RWPE2 (cell line): ENCODE measurements at regions not wholly inside any gene's neighbourhood (a gene's known extent, or its start where the extent isn't known, plus 50 kb on each side); places are given as distances from the start of the nearest gene placed in this dataset.

ENCODE experiments used
- ATAC-seq: fragments of 200-7000 bp; cut with Tn5 transposase; 3 replicates; pipeline ENCODE4 v1.9.1; 2021; ENCODE audit warnings: low read depth
- DNase-seq: peaks from one replicate; pipeline ENCODE4 v3.0.0-alpha.2; 2020; ENCODE audit warnings: low spot score
- H3K27ac ChIP-seq: fragments of 450-650 bp; 2 replicates; pipeline ENCODE4 v1.5.1; 2017; ENCODE audit warnings: mild to moderate bottlenecking; ENCODE audit not compliant: poor library complexity, severe bottlenecking
- H3K27me3 ChIP-seq: fragments of 250-450 bp; sonication (Bioruptor Pico); 2 replicates; pipeline ENCODE4 v1.5.1; 2021; ENCODE audit warnings: mild to moderate bottlenecking, moderate library complexity; ENCODE audit not compliant: insufficient read depth, poor library complexity, severe bottlenecking
- H3K36me3 ChIP-seq: fragments of 250-450 bp; sonication (Bioruptor Pico); 2 replicates; pipeline ENCODE4 v1.5.1; 2020; ENCODE audit warnings: low read depth, mild to moderate bottlenecking, moderate library complexity
- H3K4me1 ChIP-seq: fragments of 250-450 bp; sonication (Bioruptor Pico); 2 replicates; pipeline ENCODE4 v1.5.1; 2021; ENCODE audit warnings: mild to moderate bottlenecking, moderate library complexity; ENCODE audit not compliant: insufficient read depth, poor library complexity, severe bottlenecking
- H3K4me3 ChIP-seq: fragments of 250-450 bp; sonication (Bioruptor Pico); 2 replicates; pipeline ENCODE4 v1.5.1; 2021; ENCODE audit warnings: mild to moderate bottlenecking, moderate library complexity; ENCODE audit not compliant: severe bottlenecking
- H3K9me3 ChIP-seq: fragments of 250-450 bp; sonication (Bioruptor Pico); 2 replicates; pipeline ENCODE4 v1.5.1; 2021; ENCODE audit warnings: mild to moderate bottlenecking, moderate library complexity; ENCODE audit not compliant: severe bottlenecking
- TF ChIP-seq, protein P1 (sequence below): fragments of 450-650 bp; IDR thresholded peaks from one replicate; pipeline ENCODE4 v1.5.1; 2017; ENCODE audit warnings: mild to moderate bottlenecking, moderate library complexity; ENCODE audit not compliant: poor library complexity, severe bottlenecking

- Histone ChIP-seq H3K36me3 (no peaks in the 10 kb centered on the region), H3K27me3 (no peaks in the 10 kb centered on the region), H3K9me3 (no peaks in the 10 kb centered on the region), H3K4me1 (no peaks in the 10 kb centered on the region), H3K4me3 (no peak overlapping the region), H3K27ac (no peak overlapping the region)
- TF ChIP-seq, protein P1, sequence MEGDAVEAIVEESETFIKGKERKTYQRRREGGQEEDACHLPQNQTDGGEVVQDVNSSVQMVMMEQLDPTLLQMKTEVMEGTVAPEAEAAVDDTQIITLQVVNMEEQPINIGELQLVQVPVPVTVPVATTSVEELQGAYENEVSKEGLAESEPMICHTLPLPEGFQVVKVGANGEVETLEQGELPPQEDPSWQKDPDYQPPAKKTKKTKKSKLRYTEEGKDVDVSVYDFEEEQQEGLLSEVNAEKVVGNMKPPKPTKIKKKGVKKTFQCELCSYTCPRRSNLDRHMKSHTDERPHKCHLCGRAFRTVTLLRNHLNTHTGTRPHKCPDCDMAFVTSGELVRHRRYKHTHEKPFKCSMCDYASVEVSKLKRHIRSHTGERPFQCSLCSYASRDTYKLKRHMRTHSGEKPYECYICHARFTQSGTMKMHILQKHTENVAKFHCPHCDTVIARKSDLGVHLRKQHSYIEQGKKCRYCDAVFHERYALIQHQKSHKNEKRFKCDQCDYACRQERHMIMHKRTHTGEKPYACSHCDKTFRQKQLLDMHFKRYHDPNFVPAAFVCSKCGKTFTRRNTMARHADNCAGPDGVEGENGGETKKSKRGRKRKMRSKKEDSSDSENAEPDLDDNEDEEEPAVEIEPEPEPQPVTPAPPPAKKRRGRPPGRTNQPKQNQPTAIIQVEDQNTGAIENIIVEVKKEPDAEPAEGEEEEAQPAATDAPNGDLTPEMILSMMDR = no peak
- DNase-seq (no peak), ATAC-seq (no peak)
These were observed 364.4 kb upstream of the CYRIA start for GRCh38 chr2:17030047-17030446.

GRCh38 chr2:17012297-17012696 is 346.7 kb upstream of the CYRIA start:
- ATAC-seq (no peak), DNase-seq (no peak)
- Histone ChIP-seq H3K4me1 (no peaks in the 10 kb centered on the region), H3K27ac (no peak overlapping the region), H3K36me3 (no peaks in the 10 kb centered on the region), H3K9me3 (no peaks in the 10 kb centered on the region), H3K4me3 (no peak overlapping the region), H3K27me3 (no peaks in the 10 kb centered on the region)
- TF ChIP-seq, protein P1 = no peak

- H3K4me3 ChIP-seq = no peak overlapping the region
- no peaks in the 10 kb centered on the region for H3K4me1 ChIP-seq
- ATAC-seq (no peak), DNase-seq (no peak)
- no peak overlapping the region for H3K27ac ChIP-seq
- TF ChIP-seq, protein P1 = no peak
- no peaks in the 10 kb centered on the region for H3K9me3 ChIP-seq
- H3K27me3 ChIP-seq = no peaks in the 10 kb centered on the region
- no peaks in the 10 kb centered on the region for H3K36me3 ChIP-seq
These were observed 344.5 kb upstream of the CYRIA start for GRCh38 chr2:17010104-17010503.

DNA sequence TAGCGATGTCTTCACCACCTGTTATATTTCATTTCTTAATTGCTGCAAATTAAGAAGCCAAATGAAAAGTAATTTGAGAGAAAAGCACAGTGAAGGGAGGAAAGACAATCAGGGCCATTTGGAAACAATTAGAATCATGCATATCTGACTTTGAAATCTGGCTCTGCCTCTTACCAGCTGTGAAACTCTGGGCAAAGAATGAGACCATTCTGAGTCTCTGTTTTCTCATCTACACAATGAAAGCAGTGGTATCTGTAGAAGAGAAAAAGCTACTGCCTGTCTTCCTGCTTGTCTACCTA is 334.5 kb upstream of the CYRIA start:
- no peak for ATAC-seq
- Histone ChIP-seq H3K9me3 (no peaks in the 10 kb centered on the region), H3K27ac (no peak overlapping the region), H3K4me3 (no peak overlapping the region), H3K4me1 (no peaks in the 10 kb centered on the region), H3K36me3 (no peaks in the 10 kb centered on the region), H3K27me3 (no peaks in the 10 kb centered on the region)
- TF ChIP-seq, protein P1 = no peak
- DNase-seq = no peak

DNA sequence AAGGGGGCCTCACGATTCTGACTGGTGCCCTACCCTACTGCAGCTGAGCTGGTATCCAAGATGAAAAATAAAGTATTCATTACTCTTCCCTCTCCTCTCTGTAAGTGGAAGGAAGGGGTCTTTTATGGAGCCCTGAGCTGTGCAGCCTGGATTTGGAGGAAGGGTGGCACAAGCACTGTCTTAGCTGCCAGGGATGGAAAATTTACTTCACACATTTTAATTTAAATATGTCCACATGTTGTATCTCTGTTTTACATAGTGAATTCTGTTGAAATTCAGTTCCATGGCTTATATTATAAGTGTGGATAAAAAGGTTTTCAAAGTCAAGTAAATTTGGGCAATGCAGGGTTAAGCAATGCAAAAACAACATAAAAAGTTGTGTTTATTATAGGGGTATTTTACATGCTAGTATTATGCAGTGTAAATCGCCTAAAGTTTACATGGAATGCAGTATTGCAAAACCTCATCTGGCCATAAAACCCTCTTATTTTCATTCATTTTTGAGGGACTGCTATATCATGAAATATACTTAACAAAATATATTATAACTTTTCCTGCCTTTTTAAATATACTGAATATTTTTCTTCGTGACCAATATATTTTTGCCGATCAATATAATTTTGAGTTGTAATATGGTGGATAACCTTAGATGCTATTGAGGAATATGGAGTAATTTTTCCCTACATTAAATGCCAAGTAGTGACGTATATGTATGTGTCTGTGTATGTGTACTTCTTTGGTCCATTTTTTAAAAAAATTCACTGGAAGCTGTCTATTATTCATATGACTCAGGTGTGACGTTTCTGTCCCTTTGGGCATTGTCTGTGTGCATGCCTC is 333.9 kb upstream of the CYRIA start:
- no peaks in the 10 kb centered on the region for H3K36me3 ChIP-seq
- H3K4me3 ChIP-seq = no peak overlapping the region
- TF ChIP-seq, protein P1 = no peak
- DNase-seq (no peak), ATAC-seq (no peak)
- H3K27me3 ChIP-seq = no peaks in the 10 kb centered on the region
- H3K27ac ChIP-seq = no peak overlapping the region
- no peaks in the 10 kb centered on the region for H3K9me3 ChIP-seq
- no peaks in the 10 kb centered on the region for H3K4me1 ChIP-seq
